ENCODE measurements at regions not wholly inside any gene's neighbourhood (a gene's known extent, or its start where the extent isn't known, plus 50 kb on each side); places are given as distances from the start of the nearest gene placed in this dataset.
"Not testable (repeated sequence)": the region's sequence is repeated elsewhere in the genome, so short reads cannot be mapped to it uniquely, and the experiment has no call there.

DNA sequence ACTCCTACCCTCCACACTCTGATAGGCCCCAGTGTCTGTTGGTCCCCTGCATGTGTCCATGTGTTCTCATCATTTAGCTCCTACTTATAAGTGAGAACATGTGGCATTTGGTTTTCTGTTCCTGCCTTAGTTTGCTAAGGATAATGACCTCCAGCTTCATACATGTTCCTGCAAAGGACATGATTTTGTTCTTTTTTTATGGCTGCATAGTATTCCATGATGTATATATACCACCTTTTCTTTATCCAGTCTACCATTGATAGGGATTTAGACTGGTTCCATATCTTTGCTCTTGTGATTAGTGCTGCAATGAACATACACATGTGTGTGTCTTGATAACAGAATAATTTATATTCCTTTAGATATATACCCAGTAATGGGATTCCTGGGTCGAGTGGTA lies 67.9 kb downstream of the MSX2 start:
- not testable (repeated sequence) for DNase-seq (ENCODE audit: low read depth)

DNA sequence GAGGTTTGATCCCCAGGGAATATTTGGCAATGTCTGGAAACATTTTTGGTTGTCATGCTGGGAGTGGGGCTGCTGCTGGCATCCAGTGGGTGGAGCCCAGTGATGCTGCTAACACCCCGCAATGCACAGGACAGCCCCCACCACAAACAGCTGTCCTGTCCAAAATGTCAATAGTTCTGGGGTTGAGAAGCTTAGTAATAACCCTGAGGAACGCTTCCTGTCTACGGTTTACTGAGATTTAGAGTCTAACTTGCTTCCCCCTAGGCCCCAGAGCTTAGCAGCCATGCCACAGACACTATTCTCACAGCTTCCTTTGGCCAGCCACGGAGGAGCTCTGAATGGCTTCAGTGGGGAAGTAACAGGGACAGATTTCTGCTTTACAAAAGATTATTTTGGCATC lies 66.5 kb downstream of the MSX2 start:
- DNase-seq (ENCODE audit: low read depth), result no peak

DNA sequence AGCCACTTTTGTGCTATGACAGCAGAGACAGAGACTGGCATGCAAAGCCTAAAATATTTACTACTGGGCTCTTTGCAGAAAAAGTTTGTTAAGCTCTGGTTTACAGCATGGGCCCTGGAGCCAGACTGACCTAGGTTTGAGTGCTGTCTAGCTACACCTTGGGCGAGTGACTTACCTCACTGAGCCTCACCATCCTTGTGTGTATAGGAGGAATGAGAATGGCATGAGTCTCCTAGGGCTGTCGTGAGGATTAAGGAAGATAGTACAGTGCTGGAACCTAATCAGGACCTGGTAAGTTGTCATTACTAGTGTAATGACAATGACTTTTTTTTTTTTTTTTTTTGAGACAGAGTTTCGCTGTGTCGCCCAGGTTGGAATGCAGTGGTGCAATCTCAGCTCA lies 65.2 kb downstream of the MSX2 start:
- DNase-seq (ENCODE audit: low read depth), result no peak

- DNase-seq (ENCODE audit: low read depth), result no peak
Measured at GRCh38 chr5:174785120-174785680, 60.8 kb downstream of the MSX2 start.

Measured in activated gamma-delta T cell treated with anti-CD3 and anti-CD28 coated beads, Interleukin-2, amount 50 U/mL, for 16 hours (primary cell).